ENCODE measurements at regions not wholly inside any gene's neighbourhood (a gene's known extent, or its start where the extent isn't known, plus 50 kb on each side); places are given as distances from the start of the nearest gene placed in this dataset.

DNA sequence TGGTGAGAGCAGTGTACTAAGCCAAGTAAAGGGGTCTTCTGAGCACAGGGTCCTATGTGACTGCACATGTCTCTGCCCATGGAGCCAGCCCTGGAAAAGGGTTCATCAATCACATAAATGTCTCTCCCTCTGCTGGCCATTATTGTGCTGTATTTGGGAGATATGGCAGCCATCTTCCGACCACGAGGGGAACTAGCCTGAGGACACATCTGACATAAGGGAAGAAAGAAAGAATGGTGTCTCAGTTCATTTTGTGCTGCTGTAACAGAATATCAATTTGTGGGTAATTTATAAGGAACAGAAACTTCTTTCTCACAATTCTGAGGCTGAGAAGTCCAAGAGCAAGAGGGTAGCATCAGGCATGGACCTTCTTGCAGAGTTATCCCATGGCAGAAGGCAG, 55.1 kb upstream of the GJA5 start:
- TF ChIP-seq, protein P1, sequence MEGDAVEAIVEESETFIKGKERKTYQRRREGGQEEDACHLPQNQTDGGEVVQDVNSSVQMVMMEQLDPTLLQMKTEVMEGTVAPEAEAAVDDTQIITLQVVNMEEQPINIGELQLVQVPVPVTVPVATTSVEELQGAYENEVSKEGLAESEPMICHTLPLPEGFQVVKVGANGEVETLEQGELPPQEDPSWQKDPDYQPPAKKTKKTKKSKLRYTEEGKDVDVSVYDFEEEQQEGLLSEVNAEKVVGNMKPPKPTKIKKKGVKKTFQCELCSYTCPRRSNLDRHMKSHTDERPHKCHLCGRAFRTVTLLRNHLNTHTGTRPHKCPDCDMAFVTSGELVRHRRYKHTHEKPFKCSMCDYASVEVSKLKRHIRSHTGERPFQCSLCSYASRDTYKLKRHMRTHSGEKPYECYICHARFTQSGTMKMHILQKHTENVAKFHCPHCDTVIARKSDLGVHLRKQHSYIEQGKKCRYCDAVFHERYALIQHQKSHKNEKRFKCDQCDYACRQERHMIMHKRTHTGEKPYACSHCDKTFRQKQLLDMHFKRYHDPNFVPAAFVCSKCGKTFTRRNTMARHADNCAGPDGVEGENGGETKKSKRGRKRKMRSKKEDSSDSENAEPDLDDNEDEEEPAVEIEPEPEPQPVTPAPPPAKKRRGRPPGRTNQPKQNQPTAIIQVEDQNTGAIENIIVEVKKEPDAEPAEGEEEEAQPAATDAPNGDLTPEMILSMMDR (IDR thresholded peaks at IDR 0.05), result no peak
- TF ChIP-seq POLR2A (IDR thresholded peaks at IDR 0.05), result no peak
